Suprapubic skin (tissue), 4 donors: ENCODE measurements at regions not wholly inside any gene's neighbourhood (a gene's known extent, or its start where the extent isn't known, plus 50 kb on each side); places are given as distances from the start of the nearest gene placed in this dataset.

Source experiments
- DNase-seq, 2 donors: peaks; one replicate each; pipeline ENCODE4 v3.0.0-alpha.2; 2019; ENCODE audit warnings: low spot score in 2 of 2
- H3K27ac ChIP-seq: fragments of 200-600 bp; sonication (generic); one replicate; pipeline ENCODE4 v1.5.1; 2019
- H3K27me3 ChIP-seq: fragments of 200-600 bp; sonication (generic); one replicate; pipeline ENCODE4 v1.5.1; 2019
- H3K36me3 ChIP-seq: fragments of 200-600 bp; sonication (generic); one replicate; pipeline ENCODE4 v1.5.1; 2019
- H3K4me1 ChIP-seq: fragments of 200-600 bp; sonication (generic); one replicate; pipeline ENCODE4 v1.5.1; 2019
- H3K4me3 ChIP-seq: fragments of 200-600 bp; sonication (generic); one replicate; pipeline ENCODE4 v1.5.1; 2019; ENCODE audit warnings: mild to moderate bottlenecking
- H3K9me3 ChIP-seq: fragments of 200-600 bp; sonication (generic); one replicate; pipeline ENCODE4 v1.5.1; 2019
- CTCF ChIP-seq, 2 donors: fragments of 200-600 bp in 1 of 2; fragments of 450-650 bp in 1 of 2; sonication (generic) in 1 of 2; IDR thresholded peaks; one replicate each; pipeline ENCODE4 v1.5.1; 2016 to 2019; ENCODE audit warnings: antibody characterized with exemption in 2 of 2, mild to moderate bottlenecking in 1 of 2, moderate library complexity in 1 of 2
- EP300 ChIP-seq: sonication (generic); formaldehyde crosslinking; IDR thresholded peaks from one replicate; pipeline ENCODE4 v1.6.1; 2017; ENCODE audit warnings: antibody characterized with exemption
- POLR2A ChIP-seq, 2 donors: fragments of 450-650 bp; IDR thresholded peaks; one replicate each; pipeline ENCODE4 v1.6.1; 2017; ENCODE audit warnings: antibody characterized with exemption in 2 of 2, mild to moderate bottlenecking in 2 of 2, moderate library complexity in 2 of 2
- POLR2AphosphoS5 ChIP-seq, 3 donors: sonication (generic); formaldehyde crosslinking; IDR thresholded peaks; one replicate each; pipeline ENCODE4 v1.6.1; 2017; ENCODE audit warnings: antibody characterized with exemption in 3 of 3
- WGBS: methylation state at CpG from one replicate; pipeline ENCODE4 v1.1.5; 2018; 5-methylcytosine and 5-hydroxymethylcytosine counted together

- no peak for DNase-seq
- Histone ChIP-seq H3K27me3 (peaks cover 58% of the 10 kb centered on the region), H3K36me3 (no peaks in the 10 kb centered on the region), H3K27ac (no peak overlapping the region), H3K4me1 (no peaks in the 10 kb centered on the region), H3K4me3 (no peak overlapping the region), H3K9me3 (no peaks in the 10 kb centered on the region)
- TF ChIP-seq CTCF (IDR thresholded peaks at IDR 0.05) (peak in 1 of 2 donors; percentile 40), POLR2A (IDR thresholded peaks at IDR 0.05) (no peak)
- WGBS: 39% methylated on average over 7 of the region's 7 CpGs
Observed at GRCh38 chr14:95609398-95609990, 74.6 kb downstream of the GLRX5 start.

- H3K9me3 ChIP-seq: no peaks in the 10 kb centered on the region
- no peak for TF ChIP-seq CTCF (IDR thresholded peaks at IDR 0.05)
- TF ChIP-seq POLR2A (IDR thresholded peaks at IDR 0.05): no peak
- TF ChIP-seq POLR2AphosphoS5 (IDR thresholded peaks at IDR 0.05): no peak
- TF ChIP-seq EP300: no peak
- WGBS: 46% methylated on average over 8 of the region's 8 CpGs
- H3K4me1 ChIP-seq: no peaks in the 10 kb centered on the region
- no peaks in the 10 kb centered on the region for H3K36me3 ChIP-seq
- peaks cover 47% of the 10 kb centered on the region for H3K27me3 ChIP-seq
- no peak overlapping the region for H3K27ac ChIP-seq
- no peak for DNase-seq
- no peak overlapping the region for H3K4me3 ChIP-seq
Observed at GRCh38 chr14:95611293-95611880, 74.8 kb upstream of the TCL1B start.

- Histone ChIP-seq H3K36me3 (no peaks in the 10 kb centered on the region), H3K4me3 (no peak overlapping the region), H3K27me3 (peaks cover 32% of the 10 kb centered on the region), H3K4me1 (no peaks in the 10 kb centered on the region), H3K27ac (no peak overlapping the region), H3K9me3 (no peaks in the 10 kb centered on the region)
- DNase-seq: no peak
- 76% methylated on average over 5 of the region's 5 CpGs for WGBS
- TF ChIP-seq POLR2A (IDR thresholded peaks at IDR 0.05): no peak
- TF ChIP-seq CTCF (IDR thresholded peaks at IDR 0.05): no peak
- no peak for TF ChIP-seq EP300
- no peak for TF ChIP-seq POLR2AphosphoS5 (IDR thresholded peaks at IDR 0.05)
Observed at GRCh38 chr14:95614349-95614748, 71.9 kb upstream of the TCL1B start.

- Histone ChIP-seq H3K4me1 (no peaks in the 10 kb centered on the region), H3K4me3 (no peak overlapping the region), H3K36me3 (no peaks in the 10 kb centered on the region), H3K27me3 (peaks cover 20% of the 10 kb centered on the region), H3K9me3 (no peaks in the 10 kb centered on the region), H3K27ac (no peak overlapping the region)
- WGBS: 49% methylated on average over 4 of the region's 4 CpGs
- TF ChIP-seq CTCF (IDR thresholded peaks at IDR 0.05) (no peak), POLR2A (IDR thresholded peaks at IDR 0.05) (no peak), EP300 (no peak), POLR2AphosphoS5 (IDR thresholded peaks at IDR 0.05) (no peak)
- DNase-seq: no peak
Observed at GRCh38 chr14:95616745-95617144, 69.5 kb upstream of the TCL1B start.

- Histone ChIP-seq H3K4me1 (no peaks in the 10 kb centered on the region), H3K4me3 (no peak overlapping the region), H3K36me3 (no peaks in the 10 kb centered on the region), H3K27me3 (peaks cover 7% of the 10 kb centered on the region), H3K27ac (no peak overlapping the region), H3K9me3 (peaks cover 6% of the 10 kb centered on the region)
- no peak for TF ChIP-seq POLR2AphosphoS5 (IDR thresholded peaks at IDR 0.05)
- no peak for TF ChIP-seq CTCF (IDR thresholded peaks at IDR 0.05)
- no peak for TF ChIP-seq EP300
- no peak for TF ChIP-seq POLR2A (IDR thresholded peaks at IDR 0.05)
- no peak for DNase-seq
- WGBS: 84% methylated on average over 12 of the region's 12 CpGs
Observed at GRCh38 chr14:95619785-95620417, 66.3 kb upstream of the TCL1B start.
